H1 (cell line): ENCODE measurements at regions not wholly inside any gene's neighbourhood (a gene's known extent, or its start where the extent isn't known, plus 50 kb on each side); places are given as distances from the start of the nearest gene placed in this dataset.

Experiments
- CTCF ChIA-PET: fragments of 300-600 bp; sonication (Branson Sonifier 250); formaldehyde crosslinking; loops from one replicate; lab custom pipeline; 2021; ENCODE audit not compliant: partially characterized antibody; lab: Charles Lee
- POLR2A ChIA-PET: fragments of 300-600 bp; sonication (Branson Sonifier 250); formaldehyde crosslinking; loops from one replicate; lab custom pipeline; 2021; ENCODE audit warnings: inconsistent platforms; ENCODE audit not compliant: partially characterized antibody; lab: Charles Lee
- DNase-seq, 2 experiments: peaks; one replicate each; pipeline versions ENCODE4 v3.0.0 to v3.0.0-alpha.2; 2010 to 2022; ENCODE audit warnings: low spot score in 2 of 2, low read depth in 1 of 2, mixed read lengths in 1 of 2
- FAIRE-seq: peaks from 2 replicates; lab custom pipeline; 2011; peaks lifted over from hg19 to GRCh38; lab: Jason Lieb, UNC
- H2AFZ ChIP-seq: 2 replicates; pipeline ENCODE4 v1.8.1; 2012; ENCODE audit warnings: low read length, inconsistent platforms
- H2AK5ac ChIP-seq: 2 replicates; pipeline ENCODE4 v1.6.1; 2013; ENCODE audit warnings: low read depth, low read length
- H2BK120ac ChIP-seq: replicated peaks from 2 replicates; pipeline ENCODE3; 2013; ENCODE audit warnings: low read depth, low read length, inconsistent platforms
- H2BK12ac ChIP-seq: 2 replicates; pipeline ENCODE4 v1.6.1; 2013; ENCODE audit warnings: low read depth, low read length
- H2BK15ac ChIP-seq: 2 replicates; pipeline ENCODE4 v1.6.1; 2013; ENCODE audit warnings: low read length
- H2BK20ac ChIP-seq: 2 replicates; pipeline ENCODE4 v1.6.1; 2013; ENCODE audit warnings: low read length
- H2BK5ac ChIP-seq: 2 replicates; pipeline ENCODE4 v1.6.1; 2013; ENCODE audit warnings: low read depth, low read length
- H3K14ac ChIP-seq: 2 replicates; pipeline ENCODE4 v1.6.1; 2013; ENCODE audit warnings: inconsistent platforms; ENCODE audit not compliant: insufficient read length
- H3K18ac ChIP-seq: 2 replicates; pipeline ENCODE4 v1.6.1; 2013; ENCODE audit warnings: low read length; ENCODE audit errors: extremely low read depth
- H3K23ac ChIP-seq: 2 replicates; pipeline ENCODE4 v1.6.1; 2013; ENCODE audit warnings: inconsistent platforms; ENCODE audit not compliant: insufficient read length
- H3K23me2 ChIP-seq: 2 replicates; pipeline ENCODE4 v1.6.1; 2013; ENCODE audit warnings: low read depth, low read length
- H3K27ac ChIP-seq: 2 replicates; pipeline ENCODE4 v1.6.1; 2011; ENCODE audit warnings: low read depth, low read length, inconsistent platforms
- H3K27me3 ChIP-seq, 4 experiments: replicated peaks in 1 of 4; 1 replicate in 1 of 4; 2 replicates in 3 of 4; pipeline versions ENCODE4 v1.6.1 to v1.8.1; 2011 to 2013; ENCODE audit warnings: low read length in 3 of 4, mild to moderate bottlenecking in 3 of 4, inconsistent platforms in 2 of 4, mixed read lengths in 2 of 4, moderate library complexity in 1 of 4; ENCODE audit not compliant: control insufficient read depth in 3 of 4, insufficient read depth in 3 of 4; ENCODE audit errors: extremely low read depth in 1 of 4
- H3K36me3 ChIP-seq, 4 experiments: 2 replicates each; pipeline versions ENCODE4 v1.6.1 to v1.8.1; 2011 to 2013; ENCODE audit warnings: mild to moderate bottlenecking in 4 of 4, low read length in 3 of 4, moderate library complexity in 2 of 4, control low read depth in 1 of 4, inconsistent platforms in 1 of 4; ENCODE audit not compliant: insufficient read depth in 4 of 4, control insufficient read depth in 2 of 4
- H3K4ac ChIP-seq: replicated peaks from 2 replicates; pipeline ENCODE3; 2013; ENCODE audit warnings: low read length, low read depth, mixed read lengths, inconsistent platforms; ENCODE audit not compliant: insufficient read length
- H3K4me1 ChIP-seq, 4 experiments: replicated peaks in 1 of 4; 1 replicate in 1 of 4; 2 replicates in 3 of 4; pipeline versions ENCODE4 v1.6.1 to v1.8.1; 2011 to 2013; ENCODE audit warnings: low read length in 3 of 4, inconsistent platforms in 2 of 4, mixed read lengths in 1 of 4; ENCODE audit not compliant: insufficient read depth in 4 of 4, control insufficient read depth in 3 of 4
- H3K4me2 ChIP-seq, 2 experiments: 2 replicates each; pipeline versions ENCODE4 v1.6.1 to v1.8.1; 2011 to 2013; ENCODE audit warnings: low read depth in 2 of 2, low read length in 2 of 2, control low read depth in 1 of 2, inconsistent platforms in 1 of 2, mild to moderate bottlenecking in 1 of 2; ENCODE audit not compliant: insufficient read depth in 1 of 2
- H3K4me3 ChIP-seq, 4 experiments: fragments of 200-600, 300-600 bp in 1 of 4; sonication (generic), shearing (Covaris generic), sonication (Bioruptor Twin) in 1 of 4; 2 replicates each; pipeline versions ENCODE4 v1.5.1 to v1.8.1; 2011 to 2016; ENCODE audit warnings: low read length in 4 of 4, low read depth in 3 of 4, control low read depth in 2 of 4, inconsistent platforms in 2 of 4, mild to moderate bottlenecking in 2 of 4, mixed read lengths in 1 of 4, moderate library complexity in 1 of 4; ENCODE audit not compliant: insufficient read depth in 2 of 4; ENCODE audit errors: extremely low read depth in 1 of 4
- H3K56ac ChIP-seq: replicated peaks from 2 replicates; pipeline ENCODE3; 2013; ENCODE audit warnings: low read depth, mild to moderate bottlenecking, mixed read lengths, low read length, inconsistent platforms; ENCODE audit not compliant: insufficient read length
- H3K79me1 ChIP-seq: 2 replicates; pipeline ENCODE4 v1.6.1; 2013; ENCODE audit warnings: low read depth, low read length, control low read depth
- H3K79me2 ChIP-seq, 2 experiments: 2 replicates each; pipeline versions ENCODE4 v1.6.1 to v1.8.1; 2012 to 2013; ENCODE audit warnings: low read length in 2 of 2, mild to moderate bottlenecking in 2 of 2, inconsistent platforms in 1 of 2; ENCODE audit not compliant: insufficient read depth in 2 of 2, control insufficient read depth in 1 of 2
- H3K9ac ChIP-seq, 4 experiments: replicated peaks in 1 of 4; 1 replicate in 1 of 4; 2 replicates in 3 of 4; pipeline versions ENCODE4 v1.6.1 to v1.8.1; 2011 to 2013; ENCODE audit warnings: low read depth in 3 of 4, low read length in 3 of 4, control low read depth in 2 of 4, mild to moderate bottlenecking in 2 of 4, moderate library complexity in 2 of 4, inconsistent platforms in 1 of 4; ENCODE audit errors: extremely low read depth in 1 of 4
- H3K9me3 ChIP-seq, 2 experiments: 2 replicates each; pipeline versions ENCODE4 v1.6.1 to v1.8.1; 2012 to 2013; ENCODE audit warnings: mild to moderate bottlenecking in 2 of 2, moderate library complexity in 2 of 2, control low read depth in 1 of 2, inconsistent platforms in 1 of 2, low read depth in 1 of 2, low read length in 1 of 2, mixed read lengths in 1 of 2; ENCODE audit not compliant: insufficient read depth in 2 of 2
- H4K20me1 ChIP-seq, 2 experiments: replicated peaks in 1 of 2; 2 replicates each; pipeline versions ENCODE3 to v1.8.1; 2011 to 2013; ENCODE audit warnings: inconsistent platforms in 2 of 2, low read length in 2 of 2, mild to moderate bottlenecking in 1 of 2; ENCODE audit not compliant: insufficient read depth in 2 of 2, control insufficient read depth in 1 of 2
- H4K5ac ChIP-seq: 2 replicates; pipeline ENCODE4 v1.6.1; 2013; ENCODE audit warnings: low read length, low read depth, mixed read lengths, inconsistent platforms; ENCODE audit not compliant: insufficient read length
- H4K8ac ChIP-seq: 2 replicates; pipeline ENCODE4 v1.8.0; 2013; ENCODE audit warnings: mild to moderate bottlenecking, moderate library complexity, low read length, inconsistent platforms; ENCODE audit not compliant: insufficient read depth; ENCODE audit errors: extremely low read depth
- H4K91ac ChIP-seq: replicated peaks from 2 replicates; pipeline ENCODE3; 2013; ENCODE audit warnings: low read length, mixed read lengths, inconsistent platforms; ENCODE audit not compliant: insufficient read length
- ASH2L ChIP-seq: fragments of 200-600, 300-600 bp; sonication (generic); IDR thresholded peaks from one replicate; pipeline ENCODE4 v1.7.1; 2017; ENCODE audit warnings: low read length
- CEBPB ChIP-seq: IDR thresholded peaks from 2 replicates; pipeline ENCODE4 v1.6.1; 2012; ENCODE audit warnings: low read depth, low read length
- CHD1 ChIP-seq: IDR thresholded peaks from 2 replicates; pipeline ENCODE4 v1.6.1; 2012; ENCODE audit warnings: low read depth, low read length, improper control_type of control experiment
- WGBS, 2 experiments: shearing (Covaris generic) in 1 of 2; methylation state at CpG; one replicate each; pipeline versions ENCODE4 v1.1.6 to v1.1.7; 2013 to 2015; ENCODE audit warnings: low lambda C conversion rate in 2 of 2, mixed read lengths in 2 of 2, inconsistent platforms in 1 of 2, low coverage in 1 of 2, missing lambda C conversion rate in 1 of 2; ENCODE audit not compliant: insufficient replicate concordance in 2 of 2, insufficient coverage in 1 of 2, insufficient read length in 1 of 2; ENCODE audit errors: extremely low coverage in 1 of 2, missing lambda C conversion rate in 1 of 2; 5-methylcytosine and 5-hydroxymethylcytosine counted together

DNA sequence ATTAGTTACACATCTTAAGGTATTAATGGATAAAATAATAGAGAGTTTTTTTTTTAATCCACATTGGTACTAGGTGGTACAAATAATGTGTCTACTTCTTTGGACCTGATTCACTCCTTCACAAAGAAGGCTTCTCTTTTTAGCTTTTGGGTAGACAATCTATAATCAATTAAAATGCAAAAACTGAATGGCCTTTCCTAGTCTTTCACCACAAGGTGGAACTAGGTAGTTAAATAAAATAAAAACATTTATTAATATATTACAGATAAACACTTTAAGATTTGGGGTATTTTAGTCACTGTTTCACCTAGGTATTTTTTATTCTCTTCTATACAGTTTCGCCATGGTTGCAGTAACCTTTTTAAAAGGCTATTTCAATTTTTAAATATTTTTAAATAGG is 68.3 kb upstream of the DST start:
- no peak overlapping the region for H2BK20ac ChIP-seq
- H3K36me3 ChIP-seq: no peaks in the 10 kb centered on the region
- H2BK5ac ChIP-seq: no peak overlapping the region
- H4K8ac ChIP-seq: no peak overlapping the region
- no peak overlapping the region for H3K14ac ChIP-seq
- no peak overlapping the region for H4K91ac ChIP-seq
- no peak overlapping the region for H3K56ac ChIP-seq
- TF ChIP-seq ASH2L (no peak), CEBPB (no peak), CHD1 (no peak)
- no peak overlapping the region for H2BK12ac ChIP-seq
- no peaks in the 10 kb centered on the region for H3K79me1 ChIP-seq
- no peak overlapping the region for H2BK15ac ChIP-seq
- H3K18ac ChIP-seq: no peak overlapping the region
- no peaks in the 10 kb centered on the region for H3K9me3 ChIP-seq
- no peak overlapping the region for H3K4me2 ChIP-seq
- no peak overlapping the region for H2BK120ac ChIP-seq
- H4K5ac ChIP-seq: no peak overlapping the region
- H3K79me2 ChIP-seq: peaks cover 0 to 81% of the 10 kb centered on the region in 2 experiments; a peak in 2 of 4 replicates
- H3K9ac ChIP-seq: no peak overlapping the region
- DNase-seq (no peak), FAIRE-seq (no peak)
- WGBS, 2 experiments: 78% methylated on average over 1 of the region's 1 CpG; no CpG with 5 or more reads in 1 of the 2 experiments
- H3K4me3 ChIP-seq: no peak overlapping the region
- POLR2A ChIA-PET: no interaction called here
- peaks cover 3 to 19% (median 14%) of the 10 kb centered on the region in 4 experiments for H3K4me1 ChIP-seq
- H2AK5ac ChIP-seq: no peak overlapping the region
- CTCF ChIA-PET: interaction anchor here (0.8 to 10.7 kb wide), 11 partner anchors 11 to 139 kb away, joined by 3 to 102 read pairs (median 8); no protein-coding TSS in a partner anchor
- no peaks in the 10 kb centered on the region for H3K27me3 ChIP-seq
- H3K27ac ChIP-seq: no peak overlapping the region
- peaks cover 0 to 1% of the 10 kb centered on the region in 2 experiments for H4K20me1 ChIP-seq
- H2AFZ ChIP-seq: no peak overlapping the region
- no peak overlapping the region for H3K4ac ChIP-seq
- no peaks in the 10 kb centered on the region for H3K23me2 ChIP-seq
- no peak overlapping the region for H3K23ac ChIP-seq
